ENCODE measurements at regions not wholly inside any gene's neighbourhood (a gene's known extent, or its start where the extent isn't known, plus 50 kb on each side); places are given as distances from the start of the nearest gene placed in this dataset.

- TF ChIP-seq POLR2A (IDR thresholded peaks at IDR 0.05; ENCODE audit: low read depth, low read length) (no peak), TAF1 (IDR thresholded peaks at IDR 0.05; ENCODE audit: borderline replicate concordance, low read depth, low read length) (no peak), POLR2AphosphoS5 (IDR thresholded peaks at IDR 0.05; ENCODE audit: low read depth, low read length) (no peak)
Measured at GRCh38 chr4:178881937-178882336, 1439.7 kb upstream of the AGA start.
